GM18511 (cell line): ENCODE measurements at regions not wholly inside any gene's neighbourhood (a gene's known extent, or its start where the extent isn't known, plus 50 kb on each side); places are given as distances from the start of the nearest gene placed in this dataset.

Experiments
- ATAC-seq: cut with Tn5 transposase; IDR thresholded peaks from one replicate; pipeline ENCODE4 v1.9.1; 2021; ENCODE audit warnings: mild to moderate bottlenecking, moderate library complexity; ENCODE audit not compliant: unreplicated experiment

GRCh38 chr10:120641695-120642094 lies 184.7 kb downstream of the PLPP4 start:
- ATAC-seq = no peak

GRCh38 chr10:120643351-120643750 lies 186.3 kb downstream of the PLPP4 start:
- ATAC-seq = no peak

DNA sequence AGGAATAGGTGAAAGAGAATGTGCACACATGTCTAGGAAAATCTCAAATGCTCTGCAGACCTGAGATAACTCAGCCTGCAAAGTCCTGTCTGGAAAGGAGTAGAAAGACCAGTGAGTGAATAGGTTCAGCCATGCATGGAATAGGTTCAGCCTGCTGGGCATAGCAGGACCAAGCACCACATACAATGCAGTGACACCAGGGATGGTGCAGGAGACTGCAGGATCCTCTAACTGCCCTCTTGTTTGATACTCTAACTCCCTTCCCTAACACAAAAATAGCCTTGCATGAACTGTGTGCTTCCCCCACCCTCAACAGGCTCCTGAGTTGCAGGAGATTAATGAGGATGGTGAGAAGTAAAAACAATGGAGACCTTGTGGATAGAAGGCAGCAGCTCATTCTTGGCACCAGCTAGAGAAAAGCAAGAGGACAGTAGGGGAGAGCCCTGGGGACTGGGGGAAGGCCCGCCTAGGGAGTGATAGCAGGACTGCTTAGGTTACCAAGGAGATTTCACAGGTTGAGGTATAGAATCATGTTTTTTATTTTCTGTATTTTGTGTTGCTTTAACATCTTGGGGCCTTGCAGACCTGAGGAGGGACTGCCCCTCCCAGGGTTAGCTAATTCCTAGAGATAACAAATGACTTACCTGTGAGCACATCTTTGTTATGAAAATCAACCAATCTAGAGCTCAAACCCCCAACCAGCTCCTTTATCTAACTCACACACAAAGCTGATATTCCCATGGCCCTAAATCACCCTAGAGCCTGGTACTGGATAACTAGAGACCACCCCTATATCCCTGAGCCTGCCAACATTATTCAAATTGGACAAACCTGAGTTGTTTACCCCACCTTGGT lies 187.8 kb downstream of the PLPP4 start:
- ATAC-seq = no peak

- ATAC-seq = no peak
Measured at GRCh38 chr10:120646159-120646732, 189.2 kb downstream of the PLPP4 start.

GRCh38 chr10:120646738-120647456 lies 189.9 kb downstream of the PLPP4 start:
- no peak for ATAC-seq

DNA sequence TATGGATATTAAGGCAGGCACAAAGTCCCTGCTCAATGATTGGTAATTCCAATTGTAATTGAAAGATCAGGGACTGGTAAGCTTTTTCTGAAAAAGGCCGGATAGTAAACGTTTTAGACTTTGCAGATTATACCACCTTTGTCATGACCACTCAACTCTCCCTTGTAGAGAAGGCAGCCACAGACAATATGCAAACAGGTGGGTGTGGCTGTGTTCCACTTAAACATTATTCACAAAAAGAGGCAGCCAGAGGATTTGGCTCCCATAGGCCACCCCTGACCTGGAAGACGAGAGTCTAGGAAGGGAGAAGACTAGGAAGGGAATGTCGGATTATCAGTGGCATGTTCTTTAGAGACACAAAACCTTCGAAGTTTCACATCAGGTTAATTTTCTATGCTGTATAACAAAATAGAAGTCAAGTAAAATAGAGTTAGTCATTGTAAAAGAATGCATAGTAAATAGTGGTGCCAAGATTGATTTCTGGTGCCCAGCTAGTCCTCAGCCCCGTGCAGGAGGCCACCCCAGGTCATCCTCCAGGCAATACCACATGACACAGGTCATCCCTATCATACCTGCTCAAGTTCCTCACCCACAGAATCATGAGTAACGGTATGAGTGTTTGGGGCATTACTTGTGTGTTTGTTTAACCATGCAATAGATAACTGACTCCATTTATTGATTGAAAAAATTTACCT lies 193.8 kb downstream of the PLPP4 start:
- ATAC-seq = no peak

- no peak for ATAC-seq
Measured at GRCh38 chr10:120656107-120656506, 195.1 kb upstream of the WDR11 start.

DNA sequence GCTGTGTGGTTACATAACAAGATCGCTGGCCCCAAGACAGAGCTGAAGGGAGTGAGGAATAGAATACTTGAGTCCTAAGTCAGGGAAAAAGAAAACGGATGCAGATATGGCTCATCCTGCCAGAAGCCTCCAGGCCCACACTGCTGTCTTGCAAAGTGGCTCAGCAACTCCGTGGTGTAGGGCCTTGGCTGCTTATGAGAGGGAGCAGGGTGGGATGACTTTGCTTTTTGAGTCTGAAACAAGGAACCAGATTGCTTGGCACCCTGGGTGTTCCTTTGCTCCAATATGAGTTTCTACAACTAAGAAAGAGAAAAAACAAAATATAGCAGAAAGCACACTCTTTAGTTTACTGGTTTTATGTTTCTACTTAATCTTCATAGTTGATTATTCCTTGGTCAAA lies 193.8 kb upstream of the WDR11 start:
- no peak for ATAC-seq

DNA sequence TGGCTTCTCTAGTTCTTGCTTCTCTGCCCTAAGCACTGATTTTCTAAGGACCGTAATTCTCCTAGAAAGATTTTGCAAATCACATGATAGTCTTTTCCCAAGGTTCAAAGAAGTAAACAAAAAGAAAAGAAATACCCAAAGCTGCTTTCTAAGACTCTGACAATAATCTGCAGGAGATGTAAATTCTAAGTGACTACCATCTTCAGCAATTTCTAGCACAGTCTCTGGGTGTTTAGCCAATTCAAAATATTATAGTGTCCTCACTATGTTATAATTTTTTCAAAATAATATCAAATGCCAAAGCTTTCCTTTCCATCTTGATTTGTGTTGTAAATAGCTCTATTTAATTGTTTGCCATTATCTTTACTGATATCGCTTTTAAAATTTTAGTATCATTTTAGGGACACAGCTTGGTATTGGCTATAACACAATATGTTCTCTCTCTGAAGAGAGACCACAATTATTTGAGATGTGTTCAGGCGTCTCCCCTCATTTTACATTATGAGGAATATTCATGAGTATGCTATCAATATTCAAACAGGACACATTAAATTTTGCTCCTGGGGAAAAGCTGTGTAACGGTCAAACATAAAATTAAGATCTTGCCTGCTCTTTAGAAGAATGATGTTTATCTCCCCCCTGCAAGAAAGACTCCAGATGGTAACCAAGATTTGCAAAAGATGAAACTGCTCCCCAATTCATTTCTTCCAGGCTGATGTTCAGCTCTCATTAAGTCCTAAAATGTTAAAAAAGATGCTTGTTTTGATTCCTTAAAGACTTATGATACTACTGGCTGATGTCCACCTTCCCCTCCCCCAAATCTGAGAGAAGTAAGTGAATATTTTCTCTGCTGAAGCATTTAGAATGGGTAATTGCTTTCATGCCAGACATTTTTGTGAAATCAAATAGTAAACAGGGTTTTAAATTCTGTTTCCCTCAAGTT lies 191.9 kb upstream of the WDR11 start:
- ATAC-seq = no peak

- no peak for ATAC-seq
Measured at GRCh38 chr10:120666308-120666707, 184.9 kb upstream of the WDR11 start.

DNA sequence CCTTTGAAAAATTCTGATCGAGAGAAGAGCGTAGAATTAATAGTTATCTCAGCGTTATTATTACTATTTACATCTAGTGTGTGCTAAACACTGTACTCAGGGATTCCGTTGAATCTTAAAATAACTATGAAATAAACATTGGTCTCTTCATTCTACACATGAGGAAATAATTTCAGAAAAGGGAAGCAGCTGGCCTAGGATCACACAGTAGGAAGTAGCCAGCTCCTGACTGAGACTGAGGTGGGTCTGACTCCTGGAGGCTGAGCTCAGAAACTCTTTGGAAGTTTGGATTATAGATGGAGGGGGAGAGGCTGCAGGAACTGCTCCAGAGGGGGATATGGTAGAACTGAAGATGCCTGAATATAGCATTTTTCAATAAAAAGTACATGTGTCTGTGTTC lies 183.9 kb upstream of the WDR11 start:
- ATAC-seq = no peak

- no peak for ATAC-seq
Measured at GRCh38 chr10:120671491-120671890, 179.7 kb upstream of the WDR11 start.

DNA sequence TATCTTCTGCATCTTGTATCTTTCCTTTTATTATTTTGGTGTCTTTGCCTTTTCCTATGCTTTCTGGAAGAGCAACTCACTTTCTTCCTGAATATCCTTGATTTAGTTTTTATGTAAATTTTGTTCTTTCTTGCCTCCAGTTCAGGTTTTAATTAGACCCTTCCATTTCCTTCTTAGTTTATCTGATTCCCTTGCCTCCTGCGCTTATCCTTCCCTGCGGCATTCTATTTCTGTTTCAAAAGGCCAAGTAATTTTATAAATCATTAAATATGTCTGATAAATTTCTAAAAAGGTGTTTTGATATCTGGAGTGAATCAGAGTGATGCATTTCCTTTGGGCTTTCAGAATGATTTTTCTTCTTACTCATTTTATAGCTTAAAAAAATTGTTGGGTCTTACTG lies 167.7 kb upstream of the WDR11 start:
- ATAC-seq = no peak

GRCh38 chr10:120684226-120684625 lies 166.9 kb upstream of the WDR11 start:
- no peak for ATAC-seq

GRCh38 chr10:120685136-120685535 lies 166.0 kb upstream of the WDR11 start:
- no peak for ATAC-seq

DNA sequence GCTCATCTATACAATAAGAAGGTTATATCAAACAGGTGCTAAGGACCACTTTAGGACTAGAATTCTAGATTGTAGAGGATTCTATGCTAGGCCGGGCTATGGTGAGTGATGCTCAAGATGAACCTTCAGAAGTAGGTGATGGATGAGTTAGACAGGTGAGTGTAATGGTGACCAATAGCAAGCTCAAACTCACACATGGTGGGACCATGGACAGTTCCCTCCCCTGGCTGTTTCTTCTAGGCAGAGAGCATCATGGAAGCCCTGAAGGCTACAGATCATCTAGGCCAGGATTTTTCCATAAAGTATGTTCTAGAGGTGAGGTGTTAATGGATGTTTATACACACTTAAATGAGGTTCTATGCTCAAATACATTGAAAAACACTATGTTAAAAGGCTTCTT lies 162.2 kb upstream of the WDR11 start:
- ATAC-seq = no peak

- ATAC-seq = no peak
Measured at GRCh38 chr10:120689777-120690529, 161.2 kb upstream of the WDR11 start.

DNA sequence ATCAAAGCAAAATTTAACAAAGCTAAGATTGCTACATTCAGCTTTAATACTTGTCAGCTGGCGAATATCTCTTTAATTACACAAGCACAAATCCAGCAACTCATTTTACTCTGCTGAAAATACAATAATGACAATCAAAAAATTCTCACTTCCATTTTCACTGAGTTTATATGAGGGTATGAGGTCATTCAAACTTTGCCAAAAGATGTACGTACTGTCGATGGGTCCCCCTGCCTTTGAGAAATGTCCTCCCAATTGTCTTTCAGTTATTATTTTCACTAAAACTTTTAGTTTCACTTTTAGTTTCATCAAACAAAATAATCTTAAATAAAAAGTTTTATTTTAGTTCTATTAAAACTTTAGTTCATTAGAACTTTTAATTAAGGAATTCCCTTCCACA lies 159.5 kb upstream of the WDR11 start:
- ATAC-seq = no peak

DNA sequence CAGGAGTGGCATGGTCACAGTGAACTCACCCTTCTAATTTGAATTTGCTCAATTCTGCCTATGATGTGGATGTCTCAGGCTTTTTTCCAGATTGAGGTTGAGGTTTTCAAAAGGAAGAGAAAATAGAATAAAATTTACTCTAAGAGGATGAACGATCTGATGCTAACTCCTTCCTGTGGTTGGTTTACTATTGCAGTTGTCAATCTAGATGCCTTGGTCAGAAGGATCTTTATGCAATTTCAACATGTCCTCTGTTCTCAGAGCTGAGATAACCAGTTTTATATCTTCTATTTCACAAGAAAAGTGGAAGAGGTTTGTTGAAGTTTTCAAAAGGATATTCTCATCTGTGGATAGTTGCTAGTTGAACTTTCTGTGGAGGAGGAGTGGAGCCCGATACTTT lies 150.7 kb upstream of the WDR11 start:
- no peak for ATAC-seq

DNA sequence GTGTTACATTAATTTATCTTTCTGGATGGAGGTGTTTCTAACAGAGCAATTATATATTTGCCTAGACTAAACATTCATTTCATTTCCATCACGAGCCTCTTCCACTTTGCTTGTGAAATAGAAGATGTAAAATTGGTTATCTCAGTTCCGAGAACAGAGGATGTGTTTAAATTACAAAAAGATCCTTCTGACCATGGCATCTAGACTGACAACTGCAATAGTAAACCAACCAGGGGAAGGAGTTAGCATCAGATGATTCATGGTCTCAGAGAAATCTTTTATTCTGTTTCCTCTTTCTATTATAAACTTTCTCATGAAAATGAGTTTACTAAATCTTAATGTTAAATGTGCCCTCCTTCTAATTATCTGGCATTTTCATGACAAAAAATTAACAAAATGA lies 149.8 kb upstream of the WDR11 start:
- no peak for ATAC-seq
